Retinal pigment epithelial cell (primary cell): ENCODE measurements at regions not wholly inside any gene's neighbourhood (a gene's known extent, or its start where the extent isn't known, plus 50 kb on each side); places are given as distances from the start of the nearest gene placed in this dataset.

Experiments used
- DNase-seq: peaks from one replicate; pipeline ENCODE4 v3.0.0-alpha.2; 2010; ENCODE audit warnings: low read depth
- H3K4me3 ChIP-seq: 2 replicates; pipeline ENCODE4 v1.5.1; 2011; ENCODE audit warnings: mild to moderate bottlenecking, low read length, control low read depth, moderate library complexity
- TF ChIP-seq, protein P1 (sequence below): conservative IDR thresholded peaks from 2 replicates; pipeline ENCODE4 v1.5.1; 2011; ENCODE audit warnings: low read depth, low read length, control low read depth, inconsistent platforms

DNA sequence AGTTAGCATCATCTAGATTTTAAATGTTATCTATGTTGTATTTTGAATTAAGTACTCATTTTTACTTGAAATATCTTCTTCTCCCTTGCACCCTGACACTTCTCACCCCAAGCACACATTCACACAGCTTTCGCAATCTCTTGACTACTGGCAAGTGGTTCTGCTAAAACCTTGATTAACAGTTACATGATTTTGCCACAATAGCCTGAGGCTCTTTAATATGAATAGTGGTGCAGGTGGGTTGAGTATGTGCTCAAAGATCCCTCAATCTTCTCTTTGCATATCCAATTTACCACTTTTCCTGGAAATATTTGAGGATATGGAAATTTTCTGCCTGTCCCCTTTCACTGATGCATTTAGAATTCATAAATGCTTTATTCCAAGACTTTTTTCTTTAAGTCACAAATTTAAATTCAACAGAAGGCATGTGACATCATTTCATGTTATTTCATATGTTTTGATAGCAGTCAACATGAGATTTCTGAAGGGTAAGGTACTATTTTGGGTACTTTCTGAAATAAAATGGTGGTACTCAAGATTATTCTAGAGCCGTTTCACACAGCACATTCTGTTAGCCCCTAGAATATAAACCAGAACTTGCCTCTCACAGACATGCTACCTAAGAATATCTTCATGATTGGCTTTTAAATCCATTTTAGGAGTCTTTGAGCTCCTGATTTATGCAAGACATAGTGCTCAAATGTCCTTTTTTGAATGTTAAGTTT is 339.7 kb downstream of the RPRM start:
- no peak for DNase-seq
- H3K4me3 ChIP-seq = no peak overlapping the region
- TF ChIP-seq, protein P1, sequence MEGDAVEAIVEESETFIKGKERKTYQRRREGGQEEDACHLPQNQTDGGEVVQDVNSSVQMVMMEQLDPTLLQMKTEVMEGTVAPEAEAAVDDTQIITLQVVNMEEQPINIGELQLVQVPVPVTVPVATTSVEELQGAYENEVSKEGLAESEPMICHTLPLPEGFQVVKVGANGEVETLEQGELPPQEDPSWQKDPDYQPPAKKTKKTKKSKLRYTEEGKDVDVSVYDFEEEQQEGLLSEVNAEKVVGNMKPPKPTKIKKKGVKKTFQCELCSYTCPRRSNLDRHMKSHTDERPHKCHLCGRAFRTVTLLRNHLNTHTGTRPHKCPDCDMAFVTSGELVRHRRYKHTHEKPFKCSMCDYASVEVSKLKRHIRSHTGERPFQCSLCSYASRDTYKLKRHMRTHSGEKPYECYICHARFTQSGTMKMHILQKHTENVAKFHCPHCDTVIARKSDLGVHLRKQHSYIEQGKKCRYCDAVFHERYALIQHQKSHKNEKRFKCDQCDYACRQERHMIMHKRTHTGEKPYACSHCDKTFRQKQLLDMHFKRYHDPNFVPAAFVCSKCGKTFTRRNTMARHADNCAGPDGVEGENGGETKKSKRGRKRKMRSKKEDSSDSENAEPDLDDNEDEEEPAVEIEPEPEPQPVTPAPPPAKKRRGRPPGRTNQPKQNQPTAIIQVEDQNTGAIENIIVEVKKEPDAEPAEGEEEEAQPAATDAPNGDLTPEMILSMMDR = no peak

GRCh38 chr2:153136216-153136615 is 342.3 kb downstream of the RPRM start:
- no peak overlapping the region for H3K4me3 ChIP-seq
- TF ChIP-seq, protein P1 = no peak
- no peak for DNase-seq

DNA sequence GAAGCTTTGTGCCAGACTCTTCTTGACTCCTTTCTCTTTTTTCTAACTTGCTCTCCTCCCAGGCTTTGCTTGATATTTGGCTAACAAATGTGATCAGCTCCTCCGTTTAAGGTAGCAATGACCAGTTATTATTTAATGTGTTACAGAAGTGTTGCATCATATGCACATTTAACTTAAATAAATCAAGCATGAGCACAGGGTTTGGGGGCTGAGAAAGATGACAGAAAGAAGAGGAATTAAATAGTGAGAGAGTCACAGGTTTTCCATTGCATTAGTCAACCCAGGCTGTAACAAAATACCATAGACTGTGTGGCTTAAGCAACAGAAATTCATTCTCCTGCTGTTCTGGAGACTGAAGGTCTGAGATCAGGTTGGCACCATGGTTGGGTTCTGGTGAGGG is 343.8 kb downstream of the RPRM start:
- no peak for DNase-seq
- TF ChIP-seq, protein P1 = no peak
- H3K4me3 ChIP-seq = no peak overlapping the region

GRCh38 chr2:153133716-153134115 is 344.8 kb downstream of the RPRM start:
- H3K4me3 ChIP-seq = no peak overlapping the region
- TF ChIP-seq, protein P1 = no peak
- no peak for DNase-seq

GRCh38 chr2:153132418-153132817 is 346.1 kb downstream of the RPRM start:
- DNase-seq = no peak
- H3K4me3 ChIP-seq = no peak overlapping the region
- TF ChIP-seq, protein P1 = no peak

DNA sequence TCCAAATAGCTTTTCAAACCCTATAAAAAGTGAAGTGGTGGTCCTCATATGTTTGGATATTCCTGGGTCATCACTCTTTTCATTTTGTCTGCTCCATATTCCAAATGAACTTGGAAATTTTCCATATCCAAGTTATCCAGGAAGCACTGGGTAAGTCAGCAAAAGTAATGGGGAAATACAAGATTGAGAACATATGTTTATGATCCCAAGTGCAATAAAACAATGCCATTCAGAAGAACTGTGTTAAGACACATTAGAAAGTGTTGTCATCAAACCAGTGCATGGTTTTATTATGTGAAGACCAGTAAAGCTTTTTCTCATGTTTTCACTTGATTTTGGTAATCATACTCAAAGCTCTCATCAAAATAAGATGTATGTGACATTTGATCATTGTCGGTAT is 363.4 kb downstream of the RPRM start:
- DNase-seq = no peak
- no peak overlapping the region for H3K4me3 ChIP-seq
- TF ChIP-seq, protein P1 = no peak

DNA sequence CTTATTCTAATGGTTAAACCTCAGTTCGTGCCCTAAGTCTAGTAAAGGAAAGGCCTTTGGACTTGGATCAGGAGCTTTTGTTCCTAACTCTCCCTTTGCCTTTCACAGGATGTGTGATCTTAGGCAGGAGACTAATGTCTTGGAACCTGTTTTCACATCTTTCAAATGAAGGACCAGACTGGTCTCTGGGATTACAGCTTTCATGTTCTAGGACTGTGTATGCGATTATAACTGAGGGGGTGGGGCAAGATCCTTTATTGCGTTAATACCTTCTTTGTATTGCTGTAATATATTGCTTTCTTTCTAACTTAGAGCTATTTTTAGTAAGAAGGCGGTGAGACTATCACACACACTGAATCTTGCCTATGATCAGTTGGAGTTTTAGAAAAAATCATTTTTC is 368.1 kb downstream of the RPRM start:
- TF ChIP-seq, protein P1 = no peak
- DNase-seq = no peak

More for the DNA sequence above, 368.1 kb downstream of the RPRM start:
- H3K4me3 ChIP-seq = no peak overlapping the region
